MCF 10A (cell line): ENCODE measurements at regions not wholly inside any gene's neighbourhood (a gene's known extent, or its start where the extent isn't known, plus 50 kb on each side); places are given as distances from the start of the nearest gene placed in this dataset.

Experiments
- BruUV-seq: library from RNA; stranded (reverse); fragments of 400-500 nt; replicated peaks from 2 replicates; lab custom pipeline; 2021; lab: Mats Ljungman, UMichigan
- CTCF ChIA-PET: fragments of 300-600 bp; sonication (Branson Sonifier 250); formaldehyde crosslinking; extraction: SDS; loops from one replicate; lab custom pipeline; 2021; ENCODE audit warnings: antibody characterized with exemption, inconsistent platforms; lab: Yijun Ruan, JAX
- POLR2A ChIA-PET: fragments of 300-600, 350-650 bp; sonication (Branson Sonifier 250); formaldehyde crosslinking; extraction: SDS; loops from one replicate; lab custom pipeline; 2020; ENCODE audit warnings: antibody characterized with exemption, inconsistent platforms; lab: Yijun Ruan, JAX
- DNase-seq: peaks from one replicate; pipeline ENCODE4 v3.0.0-alpha.2; 2018; ENCODE audit not compliant: unreplicated experiment
- H3K27ac Mint-ChIP-seq: one replicate; pipeline ENCODE4 v1.8.0; 2022; ENCODE audit warnings: mild to moderate bottlenecking, low read depth, mixed read lengths; ENCODE audit not compliant: unreplicated experiment
- H3K27me3 Mint-ChIP-seq: one replicate; pipeline ENCODE4 v1.8.0; 2022; ENCODE audit warnings: mixed read lengths; ENCODE audit not compliant: insufficient read depth, unreplicated experiment
- H3K36me3 Mint-ChIP-seq: one replicate; pipeline ENCODE4 v1.8.0; 2022; ENCODE audit warnings: mild to moderate bottlenecking, moderate library complexity, mixed read lengths; ENCODE audit not compliant: insufficient read depth, unreplicated experiment
- H3K4me1 Mint-ChIP-seq: one replicate; pipeline ENCODE4 v1.8.0; 2022; ENCODE audit warnings: mixed read lengths; ENCODE audit not compliant: insufficient read depth, unreplicated experiment
- H3K4me3 Mint-ChIP-seq: one replicate; pipeline ENCODE4 v1.8.0; 2022; ENCODE audit warnings: mild to moderate bottlenecking, moderate library complexity, mixed read lengths; ENCODE audit not compliant: unreplicated experiment
- H3K9me3 Mint-ChIP-seq: one replicate; pipeline ENCODE4 v1.8.0; 2022; ENCODE audit warnings: mixed read lengths; ENCODE audit not compliant: unreplicated experiment
- CTCF ChIP-seq: fragments of 200-600 bp; IDR thresholded peaks from one replicate; pipeline ENCODE4 v1.8.0; 2022; ENCODE audit warnings: antibody characterized with exemption, mild to moderate bottlenecking; ENCODE audit not compliant: unreplicated experiment
- intact Hi-C: fragments of 100-400 bp; cut with micrococcal nuclease; formaldehyde crosslinking; loops from 2 replicates; pipeline ENCODE4 v1.14.1; 2022

GRCh38 chr1:61627365-61627764, 97.6 kb downstream of the TM2D1 start:
- ChIA-PET POLR2A (no interaction called here), CTCF (interaction anchor here (0.7 kb wide), 1 partner anchor 201 kb away, joined by 3 read pairs; no protein-coding TSS in a partner anchor)
- no peaks in the 10 kb centered on the region for H3K27me3 Mint-ChIP-seq
- BruUV-seq = no TSS peak
- no peak for DNase-seq
- TF ChIP-seq CTCF = no peak
- intact Hi-C loops = no loop called here
- H3K4me1 Mint-ChIP-seq = no peaks in the 10 kb centered on the region
- no peaks in the 10 kb centered on the region for H3K9me3 Mint-ChIP-seq
- no peak overlapping the region for H3K4me3 Mint-ChIP-seq
- no peak overlapping the region for H3K27ac Mint-ChIP-seq
- no peaks in the 10 kb centered on the region for H3K36me3 Mint-ChIP-seq

GRCh38 chr1:61626816-61627215, 98.1 kb downstream of the TM2D1 start:
- Mint-ChIP-seq H3K4me1 (no peaks in the 10 kb centered on the region), H3K27ac (no peak overlapping the region), H3K36me3 (no peaks in the 10 kb centered on the region), H3K9me3 (no peaks in the 10 kb centered on the region), H3K4me3 (no peak overlapping the region), H3K27me3 (no peaks in the 10 kb centered on the region)
- ChIA-PET CTCF (interaction anchor here (0.7 kb wide), 1 partner anchor 201 kb away, joined by 3 read pairs; no protein-coding TSS in a partner anchor), POLR2A (no interaction called here)
- no peak for TF ChIP-seq CTCF
- intact Hi-C loops = no loop called here
- no peak for DNase-seq
- BruUV-seq = no TSS peak

GRCh38 chr1:61623852-61624251, 101.1 kb downstream of the TM2D1 start:
- Mint-ChIP-seq H3K27ac (no peak overlapping the region), H3K4me3 (no peak overlapping the region), H3K27me3 (no peaks in the 10 kb centered on the region), H3K4me1 (peaks cover under 1% of the 10 kb centered on the region), H3K36me3 (no peaks in the 10 kb centered on the region), H3K9me3 (no peaks in the 10 kb centered on the region)
- ChIA-PET POLR2A (no interaction called here), CTCF (interaction anchor here (0.6 to 1.4 kb wide), 5 partner anchors 18 to 655 kb away, joined by 3 to 4 read pairs (median 3); no protein-coding TSS in a partner anchor)
- no TSS peak for BruUV-seq
- TF ChIP-seq CTCF = no peak
- intact Hi-C loops = no loop called here
- DNase-seq = no peak

- Mint-ChIP-seq H3K36me3 (no peaks in the 10 kb centered on the region), H3K9me3 (no peaks in the 10 kb centered on the region), H3K4me1 (peaks cover 6% of the 10 kb centered on the region), H3K4me3 (no peak overlapping the region), H3K27me3 (no peaks in the 10 kb centered on the region), H3K27ac (no peak overlapping the region)
- CTCF ChIA-PET = interaction anchor here (0.7 to 1.4 kb wide), 2 partner anchors 9 to 32 kb away, joined by 4 to 5 read pairs; no protein-coding TSS in a partner anchor
- TF ChIP-seq CTCF = no peak
- POLR2A ChIA-PET = interaction anchor here (1.4 kb wide), 1 partner anchor 10 kb away, joined by 3 read pairs; no protein-coding TSS in a partner anchor
- no peak for DNase-seq
- no TSS peak for BruUV-seq
- intact Hi-C loops = no loop called here
Measured at GRCh38 chr1:61620536-61620935, 104.4 kb downstream of the TM2D1 start.
